ENCODE measurements at regions not wholly inside any gene's neighbourhood (a gene's known extent, or its start where the extent isn't known, plus 50 kb on each side); places are given as distances from the start of the nearest gene placed in this dataset.

DNA sequence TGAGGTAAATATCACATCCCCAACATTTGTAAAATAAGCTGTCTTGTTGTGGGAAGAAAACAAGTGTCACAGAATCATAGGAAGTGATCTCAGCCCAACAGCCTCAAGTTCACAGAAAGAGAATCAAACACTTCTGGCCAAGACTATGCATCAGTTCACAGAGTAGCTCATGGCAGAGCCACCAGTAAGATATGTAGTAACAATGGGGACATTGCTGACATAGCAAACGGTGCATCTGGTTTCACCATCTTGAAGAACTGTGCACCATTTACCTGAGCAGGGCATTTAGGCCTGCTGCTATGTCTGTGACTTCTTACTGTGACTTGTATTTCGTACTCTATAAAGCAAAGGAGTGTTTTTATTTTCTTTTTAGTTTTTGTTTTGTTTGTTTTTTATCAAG is 585.3 kb upstream of the FAT3 start:
- TF ChIP-seq, protein P1, sequence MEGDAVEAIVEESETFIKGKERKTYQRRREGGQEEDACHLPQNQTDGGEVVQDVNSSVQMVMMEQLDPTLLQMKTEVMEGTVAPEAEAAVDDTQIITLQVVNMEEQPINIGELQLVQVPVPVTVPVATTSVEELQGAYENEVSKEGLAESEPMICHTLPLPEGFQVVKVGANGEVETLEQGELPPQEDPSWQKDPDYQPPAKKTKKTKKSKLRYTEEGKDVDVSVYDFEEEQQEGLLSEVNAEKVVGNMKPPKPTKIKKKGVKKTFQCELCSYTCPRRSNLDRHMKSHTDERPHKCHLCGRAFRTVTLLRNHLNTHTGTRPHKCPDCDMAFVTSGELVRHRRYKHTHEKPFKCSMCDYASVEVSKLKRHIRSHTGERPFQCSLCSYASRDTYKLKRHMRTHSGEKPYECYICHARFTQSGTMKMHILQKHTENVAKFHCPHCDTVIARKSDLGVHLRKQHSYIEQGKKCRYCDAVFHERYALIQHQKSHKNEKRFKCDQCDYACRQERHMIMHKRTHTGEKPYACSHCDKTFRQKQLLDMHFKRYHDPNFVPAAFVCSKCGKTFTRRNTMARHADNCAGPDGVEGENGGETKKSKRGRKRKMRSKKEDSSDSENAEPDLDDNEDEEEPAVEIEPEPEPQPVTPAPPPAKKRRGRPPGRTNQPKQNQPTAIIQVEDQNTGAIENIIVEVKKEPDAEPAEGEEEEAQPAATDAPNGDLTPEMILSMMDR (IDR thresholded peaks at IDR 0.05; ENCODE audit: insufficient read depth, low read length): no peak
- TF ChIP-seq POLR2AphosphoS5 (IDR thresholded peaks at IDR 0.05; ENCODE audit: low read depth): no peak
- no peak for TF ChIP-seq REST (IDR thresholded peaks at IDR 0.05; ENCODE audit: insufficient replicate concordance, low read depth)
- no peak for TF ChIP-seq GABPA (IDR thresholded peaks at IDR 0.05; ENCODE audit: low read depth)
